ENCODE measurements at regions not wholly inside any gene's neighbourhood (a gene's known extent, or its start where the extent isn't known, plus 50 kb on each side); places are given as distances from the start of the nearest gene placed in this dataset.

- no peak for TF ChIP-seq CTCF (conservative IDR thresholded peaks at IDR 0.05; ENCODE audit: low read length)
- peak; percentile 20 for DNase-seq (ENCODE audit: low read depth)
- no peak overlapping the region for H3K4me3 ChIP-seq (ENCODE audit: low read length)
These were observed 221.0 kb upstream of the KLF4 start for GRCh38 chr9:107710546-107710945.

- no peak for TF ChIP-seq CTCF (conservative IDR thresholded peaks at IDR 0.05; ENCODE audit: low read length)
- DNase-seq (ENCODE audit: low read depth) = no peak
- no peak overlapping the region for H3K4me3 ChIP-seq (ENCODE audit: low read length)
These were observed 219.2 kb upstream of the KLF4 start for GRCh38 chr9:107708791-107709190.

GRCh38 chr9:107707915-107708441 lies 218.4 kb upstream of the KLF4 start:
- peak; percentile 66 for DNase-seq (ENCODE audit: low read depth)
- no peak overlapping the region for H3K4me3 ChIP-seq (ENCODE audit: low read length)
- TF ChIP-seq CTCF (conservative IDR thresholded peaks at IDR 0.05; ENCODE audit: low read length) = no peak

GRCh38 chr9:107707428-107707837 lies 217.9 kb upstream of the KLF4 start:
- DNase-seq (ENCODE audit: low read depth) = peak; percentile 96
- TF ChIP-seq CTCF (conservative IDR thresholded peaks at IDR 0.05; ENCODE audit: low read length) = no peak
- H3K4me3 ChIP-seq (ENCODE audit: low read length) = no peak overlapping the region

- no peak for TF ChIP-seq CTCF (conservative IDR thresholded peaks at IDR 0.05; ENCODE audit: low read length)
- no peak overlapping the region for H3K4me3 ChIP-seq (ENCODE audit: low read length)
These were observed 217.3 kb upstream of the KLF4 start for GRCh38 chr9:107706701-107707427.

GRCh38 chr9:107705521-107705920 lies 216.0 kb upstream of the KLF4 start:
- no peak overlapping the region for H3K4me3 ChIP-seq (ENCODE audit: low read length)
- TF ChIP-seq CTCF (conservative IDR thresholded peaks at IDR 0.05; ENCODE audit: low read length) = no peak
- no peak for DNase-seq (ENCODE audit: low read depth)

More at GRCh38 chr9:107706701-107707427, 217.3 kb upstream of the KLF4 start:
- DNase-seq (ENCODE audit: low read depth) = no peak

DNA sequence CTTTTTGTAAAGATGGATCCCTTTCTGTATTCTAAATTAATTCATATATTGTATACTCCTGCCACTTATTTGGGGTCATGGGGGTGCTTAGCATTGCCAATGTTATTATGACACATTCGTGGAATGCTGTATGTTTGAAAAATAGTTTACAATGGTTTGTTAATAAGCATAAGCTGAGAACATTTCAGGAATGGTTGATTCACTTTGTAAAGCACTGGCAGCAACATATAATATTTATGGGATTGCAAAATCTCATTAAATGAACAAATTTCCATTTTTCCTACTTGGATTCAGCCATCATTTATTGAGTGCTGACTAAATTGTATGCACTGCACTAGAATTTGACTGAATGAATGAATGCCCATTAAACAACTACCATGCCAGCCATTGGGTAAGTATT lies 215.2 kb upstream of the KLF4 start:
- TF ChIP-seq CTCF (conservative IDR thresholded peaks at IDR 0.05; ENCODE audit: low read length) = no peak
- H3K4me3 ChIP-seq (ENCODE audit: low read length) = no peak overlapping the region
- DNase-seq (ENCODE audit: low read depth) = peak; percentile 51

Measured in AG10803 (cell line).